Inferior parietal cortex (tissue), 1 donor: ENCODE measurements at regions not wholly inside any gene's neighbourhood (a gene's known extent, or its start where the extent isn't known, plus 50 kb on each side); places are given as distances from the start of the nearest gene placed in this dataset.
"Not testable (repeated sequence)": the region's sequence is repeated elsewhere in the genome, so short reads cannot be mapped to it uniquely, and the experiment has no call there.

ENCODE experiments used
- DNase-seq: peaks from one replicate; pipeline ENCODE4 v3.0.0-alpha.2; 2016; ENCODE audit errors: extremely low spot score

DNA sequence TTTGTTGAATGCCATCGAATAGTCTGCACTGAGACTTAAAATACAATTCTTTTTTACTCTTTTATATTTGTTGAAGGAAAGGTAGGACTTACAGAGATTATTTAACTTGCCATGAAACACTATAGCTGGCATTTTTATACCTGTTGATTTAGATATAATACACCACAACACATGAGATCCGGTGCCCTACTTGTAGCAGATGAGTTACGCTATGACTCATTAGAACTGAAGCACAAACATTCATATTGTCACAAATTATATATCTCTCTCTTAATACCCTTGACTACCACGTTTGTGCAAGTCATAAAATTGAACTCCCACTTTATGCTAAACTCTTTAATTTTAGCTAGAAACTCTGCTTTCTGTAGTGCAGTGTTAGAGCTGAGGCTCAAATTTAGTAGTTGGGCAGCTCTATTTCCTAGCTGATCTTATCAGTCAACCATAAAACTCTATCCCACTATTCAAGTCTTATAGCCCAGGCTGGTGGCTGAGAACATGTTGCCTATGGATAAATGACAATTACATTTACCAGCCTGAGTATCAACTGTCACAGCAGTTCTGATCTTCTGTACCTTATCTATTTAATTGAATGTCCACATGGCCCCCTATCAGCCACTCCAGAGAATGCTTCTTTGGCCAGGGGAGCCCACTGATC lies 137.4 kb upstream of the SEMA3D start:
- DNase-seq, result no peak

DNA sequence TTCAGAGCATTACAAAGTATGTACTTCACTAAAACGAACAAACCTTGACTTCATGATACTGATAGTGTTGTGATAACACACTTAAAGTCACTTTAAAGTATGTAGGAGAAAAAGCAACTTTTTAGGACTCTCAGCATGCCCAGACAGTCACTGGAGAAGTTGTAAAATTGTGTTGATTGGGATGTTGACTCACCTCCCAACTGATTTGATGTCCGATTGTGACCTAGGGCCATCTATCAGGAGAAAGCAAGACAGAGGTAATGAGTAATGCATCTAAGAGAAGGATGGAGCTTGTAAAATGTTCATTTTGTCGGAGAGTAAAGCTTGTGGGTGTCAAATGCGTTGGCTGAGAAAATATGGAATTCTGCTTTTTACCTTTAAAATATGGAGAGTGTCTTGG lies 135.4 kb upstream of the SEMA3D start:
- no peak for DNase-seq

DNA sequence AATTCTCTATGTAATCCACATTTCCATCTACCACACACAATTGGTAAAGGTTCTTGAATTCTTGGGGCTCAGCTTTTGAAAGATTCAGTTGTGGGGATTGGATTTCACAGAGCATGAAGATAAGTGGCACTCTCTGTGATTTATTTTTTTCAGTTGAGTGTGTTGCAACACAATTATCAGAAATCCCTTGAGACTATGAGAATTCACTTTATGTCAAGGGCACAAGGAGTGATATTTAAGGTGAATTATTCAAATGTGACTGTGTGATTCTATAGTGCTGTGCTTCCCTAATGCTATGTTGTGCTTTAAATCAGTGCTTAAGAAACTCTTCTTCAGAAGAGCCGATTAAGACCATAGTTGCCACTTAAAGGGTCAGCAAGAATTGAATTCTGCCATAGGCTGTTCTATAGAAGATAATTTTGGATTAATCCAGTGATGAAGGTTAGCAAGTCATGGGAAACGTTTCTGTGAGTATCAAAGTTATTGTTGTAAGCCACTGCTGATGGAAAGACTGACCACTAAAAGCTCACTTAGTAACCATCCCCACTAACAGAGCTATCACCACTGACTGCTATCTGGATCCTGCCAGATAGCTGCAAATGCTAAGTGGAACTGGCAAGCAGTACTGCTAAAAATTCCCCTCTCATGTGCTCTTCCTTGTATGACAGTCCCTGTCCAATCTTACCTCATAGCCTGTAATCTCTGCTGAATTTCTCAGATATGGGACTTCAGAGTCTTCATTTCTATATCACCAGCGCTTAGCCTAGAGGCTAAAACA lies 134.0 kb upstream of the SEMA3D start:
- no peak for DNase-seq

DNA sequence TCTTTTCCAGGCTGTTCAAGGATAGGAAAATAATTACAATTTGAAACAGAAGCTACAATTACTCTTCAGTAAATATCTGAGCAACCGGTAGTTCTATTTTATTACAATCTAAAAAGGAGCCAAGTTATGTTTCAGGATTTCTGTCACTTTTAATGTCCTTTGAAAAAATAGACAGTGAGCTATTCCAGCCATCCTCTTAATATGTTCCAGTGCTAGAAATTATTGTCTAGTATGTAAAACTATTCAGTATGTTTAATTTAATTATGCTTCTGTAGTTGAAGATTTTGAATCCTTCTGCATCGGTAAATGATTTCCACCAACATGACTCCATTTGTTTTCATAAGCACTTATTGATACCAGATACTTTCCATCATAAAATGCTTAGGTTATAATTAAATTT lies 129.6 kb upstream of the SEMA3D start:
- no peak for DNase-seq

DNA sequence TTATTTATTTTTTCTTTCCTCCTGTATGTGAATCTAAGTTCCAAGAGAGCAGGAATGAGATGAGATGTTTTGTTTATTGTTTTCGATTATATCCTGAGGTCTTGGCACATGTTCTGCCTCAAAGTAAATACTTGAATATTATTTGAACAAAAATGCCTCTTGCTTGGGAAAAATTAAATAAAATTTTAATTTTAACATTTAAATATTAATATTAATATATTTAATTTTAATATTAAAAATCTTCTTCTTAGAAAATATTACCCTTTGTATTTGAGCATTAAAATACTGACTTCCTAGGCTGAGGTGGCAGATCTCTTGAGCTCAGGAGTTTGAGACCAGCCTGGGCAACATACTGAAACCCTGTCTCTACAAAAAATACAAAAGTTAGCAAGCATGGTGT lies 123.4 kb upstream of the SEMA3D start:
- no peak for DNase-seq

DNA sequence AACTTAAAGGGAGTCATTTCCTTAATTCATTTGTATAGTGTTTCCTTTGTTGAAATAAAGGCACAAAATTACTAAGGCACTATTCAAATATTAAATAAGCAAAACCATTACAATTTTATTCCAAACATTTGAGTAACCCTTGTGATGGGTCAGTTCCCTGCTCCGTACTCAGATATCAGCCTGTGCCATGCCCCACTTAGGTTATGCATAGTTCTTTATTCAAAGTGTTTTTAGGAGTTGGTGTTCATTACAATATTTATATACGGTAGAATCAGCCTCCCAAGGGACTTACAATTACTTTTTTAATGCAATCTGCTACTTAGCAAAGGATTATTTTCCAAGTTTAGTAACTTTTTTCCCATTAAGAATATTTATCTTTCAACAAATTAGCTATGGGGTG lies 119.3 kb upstream of the SEMA3D start:
- DNase-seq, result no peak

DNA sequence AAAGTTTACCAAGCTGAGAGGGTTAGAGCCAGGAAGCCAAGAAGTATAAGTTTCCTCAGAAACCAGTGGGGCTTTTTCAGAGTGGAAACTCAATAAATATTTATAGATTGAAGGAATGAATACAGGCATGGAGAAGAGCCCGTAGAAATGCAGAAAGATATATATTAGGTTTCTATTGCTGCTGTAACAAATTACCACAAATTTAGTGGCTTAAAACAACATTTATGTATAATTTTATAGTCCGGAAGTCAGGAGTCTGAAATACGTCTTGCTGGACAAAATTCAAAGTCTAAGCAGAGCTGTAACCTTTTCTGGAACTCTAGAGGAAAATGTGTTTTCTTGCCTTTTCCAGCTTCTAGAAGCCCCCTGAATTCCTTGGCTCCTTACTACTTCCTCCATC lies 107.3 kb upstream of the SEMA3D start:
- no peak for DNase-seq

DNA sequence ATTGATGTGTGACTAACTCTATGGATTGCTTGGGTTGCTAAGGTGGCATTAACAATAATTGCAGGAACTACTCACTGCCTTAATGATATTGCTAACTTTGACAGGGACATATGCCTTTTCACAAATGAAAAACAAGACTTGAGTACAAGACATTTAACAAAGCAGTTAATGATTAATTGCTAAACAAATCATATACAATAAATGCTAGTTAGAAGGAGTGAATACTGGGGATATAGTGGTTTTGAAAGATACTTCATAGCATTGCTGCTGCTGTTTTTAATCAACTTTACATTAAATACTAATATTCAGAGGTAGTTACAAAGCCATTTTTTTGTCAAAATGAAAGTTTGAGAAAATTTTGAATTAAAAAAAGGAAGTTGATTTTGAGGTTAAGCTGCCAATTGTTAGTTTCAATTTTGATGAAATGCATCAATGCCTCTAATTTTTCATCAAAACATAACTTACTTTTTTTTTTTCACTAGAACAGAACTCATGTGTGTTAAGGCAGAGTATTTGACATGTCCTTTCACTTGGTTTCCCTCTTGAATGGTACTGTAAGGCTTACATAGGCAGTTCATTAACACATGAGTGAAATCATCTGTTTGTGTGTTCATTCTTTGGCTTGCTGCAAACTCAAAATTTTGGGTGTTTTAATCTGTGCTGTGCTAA lies 106.2 kb upstream of the SEMA3D start:
- DNase-seq, result no peak

DNA sequence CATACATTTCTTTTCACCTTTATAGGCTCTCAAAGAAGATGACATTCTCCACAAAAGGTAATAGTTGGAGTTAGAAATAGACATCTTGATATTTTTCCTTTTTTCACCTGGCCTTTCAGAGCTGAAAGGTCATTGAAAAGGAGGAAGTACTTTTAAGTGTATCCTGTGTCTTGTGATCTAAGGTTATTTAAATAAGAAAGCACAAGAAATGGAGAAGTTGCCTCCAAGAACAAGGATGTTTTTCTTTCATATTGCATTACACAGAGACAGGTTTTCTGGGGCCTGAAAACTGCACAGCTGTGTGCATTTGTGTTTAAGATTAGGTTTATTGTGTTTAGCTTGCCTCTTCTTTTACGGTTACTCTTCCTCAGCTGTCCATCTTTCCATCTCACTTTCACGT lies 103.4 kb upstream of the SEMA3D start:
- DNase-seq, result no peak

DNA sequence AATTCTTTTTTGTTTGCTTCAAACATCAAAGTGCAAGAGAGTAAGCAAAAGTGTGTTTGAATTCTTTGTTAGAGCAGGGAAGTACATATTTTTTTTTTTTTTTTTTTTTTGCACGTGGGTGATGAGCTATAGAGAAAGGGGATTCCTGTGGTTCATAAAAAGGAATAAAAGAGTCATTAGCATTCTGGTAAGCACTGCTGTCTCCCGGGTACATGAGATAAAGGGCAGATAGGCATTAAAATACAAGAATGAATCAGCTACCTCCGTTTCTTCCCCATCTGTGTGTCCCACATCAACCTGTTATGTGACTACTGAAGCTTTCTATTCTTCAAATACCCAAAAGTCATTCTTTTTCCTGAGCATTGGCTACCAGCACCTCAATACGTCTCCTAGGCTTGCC lies 102.4 kb upstream of the SEMA3D start:
- no peak for DNase-seq

DNA sequence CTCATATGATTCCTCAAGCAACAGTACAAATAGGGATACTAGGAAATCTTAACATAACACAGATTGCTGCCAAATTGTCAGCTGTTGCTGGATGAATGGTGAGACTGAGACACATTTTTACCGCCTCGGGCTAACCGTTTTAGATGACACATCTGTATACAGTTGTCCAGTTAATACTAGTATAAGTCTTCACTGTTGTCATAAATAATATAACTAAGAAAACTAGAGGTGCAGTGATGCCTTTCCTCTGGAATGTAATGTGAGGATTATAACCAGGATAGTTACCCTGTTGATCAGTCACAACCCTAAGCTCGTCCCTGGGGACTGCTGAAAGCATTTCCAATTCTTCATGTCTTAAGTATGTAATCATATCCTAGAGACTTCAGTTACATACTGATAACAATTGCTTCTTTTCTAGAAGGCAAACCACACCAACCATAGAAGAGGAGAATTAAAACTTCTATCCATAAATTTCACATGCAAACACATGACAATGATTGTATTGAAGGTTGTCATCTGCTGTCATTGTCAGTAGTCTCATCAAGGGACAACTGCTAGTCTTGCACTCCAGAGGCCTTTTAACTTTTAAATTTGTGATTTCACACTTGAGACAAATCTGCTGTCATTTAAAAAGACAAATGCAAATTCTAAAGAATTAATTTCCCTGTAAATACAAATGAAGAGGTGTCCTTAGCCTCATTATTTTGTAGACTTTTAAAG lies 100.4 kb upstream of the SEMA3D start:
- DNase-seq, result no peak

DNA sequence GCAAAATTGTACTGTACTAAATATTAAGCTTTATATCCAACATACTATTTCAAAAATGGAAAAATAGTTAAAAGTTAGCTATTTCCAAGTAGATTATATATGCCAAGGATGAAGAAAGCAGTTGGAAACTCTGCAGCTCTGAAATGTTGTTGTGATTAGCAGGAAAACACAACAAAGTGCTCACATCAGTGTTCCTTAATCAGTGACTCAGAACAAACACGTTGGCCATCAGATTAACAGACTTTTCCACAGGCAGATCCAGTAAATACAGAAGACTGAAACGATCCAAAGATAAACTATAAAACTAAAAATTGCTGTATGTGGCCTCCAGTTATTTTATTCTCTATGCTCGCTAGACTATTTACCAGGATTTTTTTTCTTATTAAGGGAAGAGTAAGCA lies 99.6 kb upstream of the SEMA3D start:
- no peak for DNase-seq

DNA sequence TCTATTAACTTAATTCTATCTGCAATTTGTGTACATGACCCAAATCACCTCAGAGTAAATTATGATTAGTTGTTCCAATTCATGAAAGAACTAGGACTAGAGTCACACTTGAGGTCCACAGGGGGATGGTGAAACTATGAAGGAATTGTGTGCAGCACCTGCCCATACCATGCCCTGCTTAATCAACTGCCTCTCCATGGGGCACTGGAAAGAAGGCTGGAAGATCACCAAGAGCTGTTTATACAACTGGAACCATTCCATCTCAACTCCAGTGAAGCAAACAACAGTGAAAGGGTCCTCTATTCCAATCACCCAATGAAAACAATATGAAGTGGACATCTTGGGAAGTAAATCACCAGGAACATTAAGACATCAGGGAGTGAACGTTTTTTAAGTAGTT lies 98.7 kb upstream of the SEMA3D start:
- no peak for DNase-seq

DNA sequence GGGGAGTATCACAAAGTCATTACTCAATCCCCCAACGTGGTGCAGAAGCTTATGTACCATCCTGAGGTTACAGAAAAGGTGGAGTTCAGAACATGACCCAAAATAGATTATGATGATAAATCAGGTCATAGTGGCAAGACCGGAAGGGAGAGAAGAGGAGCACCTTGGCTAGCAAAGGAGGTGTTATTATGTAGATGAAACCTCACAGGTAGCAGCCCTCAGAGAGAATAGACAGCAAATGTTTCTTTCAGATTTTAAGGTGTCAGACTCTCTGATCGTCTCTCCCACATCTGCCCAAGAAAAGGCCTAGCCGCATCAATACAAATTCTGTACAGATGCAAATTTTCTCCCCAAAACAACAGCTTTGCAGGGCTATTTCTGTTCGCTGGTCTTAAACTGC lies 88.3 kb upstream of the SEMA3D start:
- no peak for DNase-seq

DNA sequence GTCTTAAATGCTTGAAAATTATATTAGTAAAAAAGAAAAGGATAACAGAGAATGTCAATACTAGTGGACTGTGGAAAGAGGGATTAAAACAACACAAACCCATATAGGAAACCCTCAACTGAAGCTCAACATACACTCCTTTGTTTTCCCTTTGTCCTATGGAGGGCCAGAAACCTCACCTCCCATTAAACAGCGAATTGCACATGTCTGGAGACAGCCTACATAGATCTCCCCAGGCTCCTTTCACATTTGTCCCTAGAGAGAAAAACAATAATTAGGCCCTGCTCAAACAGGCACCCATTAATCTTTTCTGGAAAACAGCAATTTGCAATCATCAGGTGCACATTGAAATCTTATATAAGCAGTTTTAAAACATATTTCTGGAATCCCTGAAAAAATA lies 87.6 kb upstream of the SEMA3D start:
- no peak for DNase-seq

DNA sequence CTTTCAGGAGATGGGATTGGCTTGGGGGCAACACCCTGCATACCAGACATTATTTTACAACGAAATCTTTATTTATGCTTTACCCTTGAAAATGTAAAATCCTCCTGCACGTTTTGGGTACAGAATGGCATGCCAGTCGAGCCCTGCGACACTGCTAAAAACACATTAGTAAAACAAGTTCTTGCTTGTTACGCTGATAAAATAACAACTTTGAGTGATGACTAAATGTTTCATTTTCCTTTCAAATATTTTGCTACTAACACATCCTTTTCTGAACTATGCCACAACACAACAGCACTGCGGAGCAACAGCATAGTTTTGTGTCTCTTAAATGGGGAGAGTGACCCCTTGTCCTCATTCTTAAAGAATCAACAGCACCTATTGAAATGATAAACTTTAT lies 76.0 kb upstream of the SEMA3D start:
- DNase-seq, result no peak

DNA sequence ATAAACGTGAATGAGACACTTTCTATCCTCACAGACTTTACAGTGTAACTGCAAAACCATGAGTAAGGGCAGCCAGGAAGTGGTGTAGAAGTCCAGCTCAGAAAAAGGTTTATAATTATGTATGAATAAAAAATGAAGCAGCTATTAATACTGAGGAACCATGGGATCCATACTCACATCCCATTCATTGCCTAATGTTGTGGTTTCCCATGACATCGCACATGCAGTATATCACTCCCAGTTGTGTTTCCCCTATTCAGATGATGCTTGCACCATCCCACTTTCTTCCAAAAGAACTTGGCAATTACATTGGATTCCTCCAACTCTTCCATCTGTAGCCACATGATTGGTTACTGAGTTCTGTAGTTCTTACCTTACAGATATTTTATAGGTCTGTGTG lies 74.5 kb upstream of the SEMA3D start:
- DNase-seq, result no peak

DNA sequence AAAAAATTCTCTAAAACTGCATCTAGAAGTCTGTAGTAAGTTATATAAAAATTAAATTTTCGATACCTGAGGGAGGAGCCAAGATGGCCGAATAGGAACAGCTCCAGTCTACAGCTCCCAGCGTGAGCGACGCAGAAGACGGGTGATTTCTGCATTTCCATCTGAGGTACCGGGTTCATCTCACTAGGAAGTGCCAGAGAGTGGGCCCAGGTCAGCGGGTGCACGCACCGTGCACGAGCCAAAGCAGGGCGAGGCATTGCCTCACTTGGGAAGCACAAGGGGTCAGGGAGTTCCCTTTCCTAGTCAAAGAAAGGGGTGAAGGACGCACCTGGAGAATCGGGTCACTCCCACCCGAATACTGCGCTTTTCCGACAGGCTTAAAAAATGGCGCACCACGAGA lies 62.9 kb upstream of the SEMA3D start:
- DNase-seq, result not testable (repeated sequence)

DNA sequence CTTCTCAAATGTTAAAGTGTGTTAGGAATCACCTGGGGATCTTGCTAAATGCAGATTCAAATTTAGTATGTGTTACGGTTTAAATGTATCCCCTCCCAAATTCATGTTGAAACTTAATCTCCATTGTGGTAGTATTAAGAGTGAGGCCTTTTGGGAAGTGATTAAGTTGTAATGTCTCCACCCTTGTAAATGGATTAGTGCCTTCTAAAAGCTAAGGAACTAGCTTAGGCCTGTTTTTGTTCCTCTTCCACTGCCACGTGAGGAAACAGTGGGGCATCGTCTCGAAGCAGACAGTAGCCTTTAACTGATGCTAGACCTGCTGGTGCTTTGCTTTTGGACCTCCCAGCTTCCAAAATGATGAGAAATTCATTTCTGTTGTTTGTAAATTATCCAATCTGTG lies 52.3 kb upstream of the SEMA3D start:
- no peak for DNase-seq

DNA sequence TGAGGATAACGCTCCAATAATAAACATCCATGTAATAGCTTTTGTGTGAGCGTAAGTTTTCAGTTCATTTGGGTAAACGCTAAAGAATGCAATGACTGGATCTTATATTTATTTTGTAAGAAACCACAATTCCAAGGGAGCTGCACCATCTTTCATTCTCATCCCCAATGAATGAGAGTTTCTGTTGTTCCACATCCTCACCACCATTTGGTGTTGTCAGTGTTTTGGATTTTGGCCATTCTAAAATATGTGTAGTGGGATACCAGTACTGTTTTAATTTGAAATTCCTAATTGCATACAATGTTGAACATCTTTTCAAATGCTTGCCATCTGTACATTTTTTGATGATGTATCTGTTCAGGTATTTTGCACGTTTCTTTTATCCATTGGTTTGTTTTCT lies 50.9 kb upstream of the SEMA3D start:
- no peak for DNase-seq
